ENCODE measurements at regions not wholly inside any gene's neighbourhood (a gene's known extent, or its start where the extent isn't known, plus 50 kb on each side); places are given as distances from the start of the nearest gene placed in this dataset.

DNA sequence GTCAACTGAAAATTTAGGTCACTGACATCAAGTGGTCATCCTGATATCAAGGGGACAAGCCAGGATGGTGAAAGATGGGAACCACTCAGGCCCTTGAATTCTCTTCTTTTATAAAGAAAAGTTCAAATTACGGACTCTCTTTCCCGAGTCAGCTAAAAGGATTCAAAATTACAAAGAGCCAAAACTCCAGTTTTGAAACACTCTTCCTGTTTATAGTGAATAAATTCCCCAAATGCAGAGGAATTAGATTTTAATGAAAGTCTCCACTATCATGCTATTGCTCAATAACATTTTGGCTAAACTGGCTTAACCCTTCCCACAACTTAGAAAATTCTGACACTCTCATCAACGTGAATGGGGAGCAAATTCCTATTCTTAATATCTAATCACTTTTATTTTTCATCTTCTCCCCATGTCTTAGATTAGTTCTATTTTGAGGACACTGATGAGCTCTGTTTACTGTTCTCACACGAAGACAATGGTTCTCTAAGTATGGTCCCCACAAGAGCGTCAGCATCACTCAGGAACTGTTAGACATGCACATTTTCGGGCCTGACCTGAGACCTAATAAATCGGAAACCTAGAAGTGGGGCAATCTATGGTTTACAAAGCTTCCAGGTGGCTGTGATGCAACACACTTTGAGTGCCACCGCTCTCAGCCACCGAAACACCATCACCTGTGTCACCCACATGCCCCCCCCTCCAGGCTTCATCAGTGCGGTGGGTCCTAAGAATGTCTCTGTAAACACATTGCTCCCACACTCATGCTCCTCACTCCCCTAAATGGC lies 64.4 kb upstream of the TIAM1 start:
- TF ChIP-seq, protein P1, sequence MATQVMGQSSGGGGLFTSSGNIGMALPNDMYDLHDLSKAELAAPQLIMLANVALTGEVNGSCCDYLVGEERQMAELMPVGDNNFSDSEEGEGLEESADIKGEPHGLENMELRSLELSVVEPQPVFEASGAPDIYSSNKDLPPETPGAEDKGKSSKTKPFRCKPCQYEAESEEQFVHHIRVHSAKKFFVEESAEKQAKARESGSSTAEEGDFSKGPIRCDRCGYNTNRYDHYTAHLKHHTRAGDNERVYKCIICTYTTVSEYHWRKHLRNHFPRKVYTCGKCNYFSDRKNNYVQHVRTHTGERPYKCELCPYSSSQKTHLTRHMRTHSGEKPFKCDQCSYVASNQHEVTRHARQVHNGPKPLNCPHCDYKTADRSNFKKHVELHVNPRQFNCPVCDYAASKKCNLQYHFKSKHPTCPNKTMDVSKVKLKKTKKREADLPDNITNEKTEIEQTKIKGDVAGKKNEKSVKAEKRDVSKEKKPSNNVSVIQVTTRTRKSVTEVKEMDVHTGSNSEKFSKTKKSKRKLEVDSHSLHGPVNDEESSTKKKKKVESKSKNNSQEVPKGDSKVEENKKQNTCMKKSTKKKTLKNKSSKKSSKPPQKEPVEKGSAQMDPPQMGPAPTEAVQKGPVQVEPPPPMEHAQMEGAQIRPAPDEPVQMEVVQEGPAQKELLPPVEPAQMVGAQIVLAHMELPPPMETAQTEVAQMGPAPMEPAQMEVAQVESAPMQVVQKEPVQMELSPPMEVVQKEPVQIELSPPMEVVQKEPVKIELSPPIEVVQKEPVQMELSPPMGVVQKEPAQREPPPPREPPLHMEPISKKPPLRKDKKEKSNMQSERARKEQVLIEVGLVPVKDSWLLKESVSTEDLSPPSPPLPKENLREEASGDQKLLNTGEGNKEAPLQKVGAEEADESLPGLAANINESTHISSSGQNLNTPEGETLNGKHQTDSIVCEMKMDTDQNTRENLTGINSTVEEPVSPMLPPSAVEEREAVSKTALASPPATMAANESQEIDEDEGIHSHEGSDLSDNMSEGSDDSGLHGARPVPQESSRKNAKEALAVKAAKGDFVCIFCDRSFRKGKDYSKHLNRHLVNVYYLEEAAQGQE (IDR thresholded peaks at IDR 0.05; ENCODE audit: insufficient read depth in 1 of 2, low read depth in 2 of 2, low read length in 2 of 2): no peak
- no peak for TF ChIP-seq POLR2AphosphoS5 (IDR thresholded peaks at IDR 0.05; ENCODE audit: low read depth, low read length)

All from PFSK-1 (cell line).